HG03469 (cell line): ENCODE measurements at regions not wholly inside any gene's neighbourhood (a gene's known extent, or its start where the extent isn't known, plus 50 kb on each side); places are given as distances from the start of the nearest gene placed in this dataset.

Source experiments
- ATAC-seq: cut with Tn5 transposase; IDR thresholded peaks from one replicate; pipeline ENCODE4 v1.9.1; 2021; ENCODE audit warnings: mild to moderate bottlenecking, moderate library complexity, moderate number of reproducible peaks; ENCODE audit not compliant: unreplicated experiment

DNA sequence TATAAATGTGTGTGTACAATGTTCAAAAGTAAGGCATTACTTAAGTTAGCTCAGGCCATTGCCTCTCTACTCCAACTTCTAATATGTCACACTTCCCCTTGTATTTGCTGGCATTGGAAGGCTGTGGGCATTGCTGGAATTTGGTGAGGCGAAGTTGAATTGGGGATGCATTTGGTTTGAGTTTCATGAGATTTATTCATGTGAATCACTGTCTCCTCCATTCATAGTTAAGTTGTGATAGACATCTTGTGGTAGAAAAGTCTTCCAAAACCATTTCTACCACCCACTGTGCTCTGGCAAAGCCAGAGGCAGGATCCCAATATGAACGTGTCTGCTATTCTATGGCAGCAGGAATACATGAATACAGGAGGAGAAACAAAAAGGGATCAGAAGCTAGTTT is 397.8 kb upstream of the USP24 start:
- ATAC-seq, result no peak

DNA sequence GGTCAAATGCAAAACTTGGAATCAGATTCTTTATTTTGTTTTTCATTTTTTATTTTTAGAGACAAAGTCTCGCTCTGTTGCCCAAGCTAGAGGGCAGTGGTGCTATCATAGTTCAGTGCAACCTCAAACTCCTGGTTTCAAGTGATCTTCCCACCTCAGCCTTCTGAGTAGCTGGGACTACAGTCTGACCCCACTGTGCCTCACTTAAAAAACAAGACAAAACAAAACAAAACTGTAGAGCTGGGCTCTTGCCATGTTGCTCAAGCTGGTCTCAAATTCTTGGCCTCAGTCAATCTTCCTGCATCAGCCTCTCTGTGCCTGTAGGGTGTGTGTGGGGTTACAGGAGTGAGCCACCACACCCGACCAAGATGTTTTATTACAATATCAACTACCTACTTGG is 396.0 kb upstream of the USP24 start:
- ATAC-seq, result no peak

DNA sequence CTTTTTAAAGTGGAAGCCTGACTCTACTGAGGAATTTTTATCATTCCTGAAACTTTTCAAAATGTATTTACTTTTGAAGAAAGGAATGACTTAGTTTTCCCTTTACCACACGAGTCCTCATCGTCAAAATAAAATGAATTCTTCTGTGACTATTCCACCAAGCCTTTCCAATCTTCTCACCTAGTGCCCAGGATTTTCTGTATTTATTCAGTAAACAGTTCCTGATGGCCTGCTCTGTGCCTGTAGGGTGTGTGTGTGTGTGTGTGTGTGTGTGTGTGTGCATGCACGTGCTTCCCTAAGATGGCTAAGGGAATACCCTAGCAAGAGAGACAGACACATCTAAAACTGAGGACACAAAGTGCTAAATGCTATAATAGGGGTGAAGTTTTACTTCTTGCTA is 395.0 kb upstream of the USP24 start:
- no peak for ATAC-seq

DNA sequence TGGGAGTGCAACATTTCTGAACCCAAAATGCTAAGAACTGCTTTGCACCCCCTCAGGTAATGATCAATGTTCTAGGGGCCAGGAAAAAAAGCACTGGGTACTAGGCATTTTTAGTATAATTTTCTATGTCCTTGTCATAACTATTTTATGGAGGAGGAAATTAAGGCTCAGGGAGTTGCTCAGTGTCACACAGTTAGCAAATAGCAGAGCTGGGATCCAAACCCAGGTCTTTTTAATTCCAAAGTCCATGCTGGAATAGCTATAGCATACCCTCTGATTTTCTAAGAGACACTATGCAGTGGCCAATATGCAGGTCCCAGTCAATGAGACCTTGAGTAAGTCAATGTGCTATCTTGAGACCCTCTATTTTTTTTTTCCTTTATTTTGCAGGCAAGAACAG is 394.5 kb upstream of the USP24 start:
- ATAC-seq, result no peak

DNA sequence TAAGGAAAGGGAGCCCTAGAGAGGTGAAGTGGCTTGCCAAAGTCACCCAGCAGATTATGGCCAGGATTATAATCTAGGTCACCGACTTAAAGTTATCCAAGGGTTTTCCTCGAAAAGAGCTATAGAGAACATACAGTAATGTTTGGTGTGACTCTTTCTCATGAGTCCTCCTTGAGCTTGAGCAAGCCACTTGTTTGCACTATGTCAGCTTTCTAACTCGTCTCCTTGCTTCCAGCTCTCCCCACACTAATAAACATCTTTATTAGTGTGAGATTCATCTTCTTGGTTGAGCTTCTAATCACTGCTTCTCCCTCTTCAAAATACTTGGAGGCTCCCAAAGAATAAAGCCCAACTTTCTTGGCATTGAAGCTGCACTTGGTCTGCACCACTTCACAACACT is 390.0 kb upstream of the USP24 start:
- ATAC-seq, result no peak

DNA sequence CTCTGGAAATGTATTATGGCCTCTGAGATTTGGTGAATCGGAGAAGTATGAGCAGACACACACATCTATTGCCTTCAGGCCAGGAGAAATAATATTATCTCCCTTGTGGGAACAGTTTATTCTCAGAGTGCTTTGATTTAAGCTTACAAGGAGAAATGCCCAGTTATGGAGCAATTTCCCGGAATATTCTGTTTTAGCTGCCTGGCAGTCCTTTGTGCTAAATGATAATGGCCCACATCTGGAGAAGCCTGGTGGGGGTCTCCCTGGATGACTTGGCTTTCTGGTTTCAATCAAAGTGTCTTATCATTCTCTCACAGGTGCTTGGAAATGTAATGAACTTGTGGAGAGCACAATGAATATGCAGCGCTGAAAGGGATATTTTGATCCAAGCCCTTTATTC is 389.6 kb upstream of the USP24 start:
- no peak for ATAC-seq

DNA sequence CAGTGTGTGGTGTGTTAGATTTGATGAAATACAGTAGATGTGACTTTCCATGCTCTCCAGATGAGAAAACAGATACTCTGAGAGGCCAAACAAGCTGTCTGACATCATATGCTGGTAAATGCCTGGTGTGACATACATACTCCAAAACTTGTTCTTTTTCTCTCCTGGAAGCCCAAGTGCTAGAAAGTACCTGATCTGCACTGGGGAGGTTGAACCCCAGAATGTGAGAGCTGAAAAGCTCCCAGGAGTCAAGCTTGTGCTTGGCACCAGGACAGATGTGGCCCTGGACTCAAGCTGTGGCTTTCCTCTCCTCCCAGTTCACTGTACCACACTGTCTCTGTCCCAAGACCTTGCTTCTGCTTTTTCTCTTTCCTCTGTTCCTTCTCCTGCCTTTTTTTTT is 389.0 kb upstream of the USP24 start:
- no peak for ATAC-seq

DNA sequence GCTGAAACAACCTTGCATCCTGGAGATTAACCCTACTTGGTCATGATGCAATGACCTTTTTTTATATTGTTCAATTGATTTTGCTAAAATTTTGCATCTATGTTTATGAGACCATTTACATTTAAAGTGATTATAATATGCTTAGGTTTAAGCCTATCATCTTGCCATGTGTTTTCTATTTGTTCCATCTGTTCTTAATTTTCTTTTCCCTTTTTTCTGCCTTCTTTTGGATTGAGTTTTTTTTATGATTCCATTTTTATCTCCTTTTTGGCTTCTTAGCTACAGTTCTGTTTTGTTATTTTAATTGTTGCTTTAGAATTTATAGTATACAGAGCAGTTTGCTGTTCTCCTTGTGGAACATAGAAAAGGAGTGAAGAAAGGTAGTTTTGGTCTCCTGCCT is 385.1 kb upstream of the USP24 start:
- ATAC-seq, result no peak

DNA sequence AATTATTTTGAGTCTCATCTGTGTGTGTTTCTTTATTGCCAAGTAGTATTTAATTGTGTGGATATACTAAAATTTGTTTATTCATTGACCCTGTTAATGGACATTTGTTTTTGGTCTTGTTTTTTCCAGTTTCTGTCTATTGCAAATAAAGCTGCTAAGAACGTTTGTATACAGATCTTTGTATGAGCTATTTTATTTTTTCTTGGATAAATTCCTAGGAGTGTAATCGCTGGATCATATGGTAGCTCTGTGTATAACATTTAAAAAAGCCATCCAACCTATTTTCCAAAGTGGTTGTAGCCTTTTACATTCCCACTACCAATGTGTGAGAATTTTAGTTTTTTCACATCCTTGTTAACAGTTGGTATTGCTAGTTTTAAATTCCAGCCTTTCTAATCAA is 382.7 kb upstream of the USP24 start:
- no peak for ATAC-seq

DNA sequence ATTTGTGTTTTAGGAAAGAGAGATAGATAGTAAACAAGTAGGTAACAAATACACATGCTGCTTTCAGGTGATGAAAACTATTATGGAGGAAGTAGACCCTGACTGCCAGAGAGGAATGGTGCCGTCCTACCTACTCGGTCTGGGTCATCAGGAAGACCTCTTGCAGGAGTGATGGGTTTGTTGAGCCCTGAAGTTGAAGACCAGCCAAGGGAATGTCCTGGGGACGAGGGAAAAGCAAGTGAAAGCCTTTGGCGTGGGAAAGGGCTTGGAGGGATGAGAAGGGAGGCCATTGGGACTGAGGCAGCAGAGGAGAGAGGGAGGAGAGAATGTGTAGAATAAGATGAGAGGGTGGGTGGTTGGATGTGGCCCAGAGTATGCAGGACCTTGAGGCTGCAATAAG is 379.5 kb upstream of the USP24 start:
- ATAC-seq, result no peak

DNA sequence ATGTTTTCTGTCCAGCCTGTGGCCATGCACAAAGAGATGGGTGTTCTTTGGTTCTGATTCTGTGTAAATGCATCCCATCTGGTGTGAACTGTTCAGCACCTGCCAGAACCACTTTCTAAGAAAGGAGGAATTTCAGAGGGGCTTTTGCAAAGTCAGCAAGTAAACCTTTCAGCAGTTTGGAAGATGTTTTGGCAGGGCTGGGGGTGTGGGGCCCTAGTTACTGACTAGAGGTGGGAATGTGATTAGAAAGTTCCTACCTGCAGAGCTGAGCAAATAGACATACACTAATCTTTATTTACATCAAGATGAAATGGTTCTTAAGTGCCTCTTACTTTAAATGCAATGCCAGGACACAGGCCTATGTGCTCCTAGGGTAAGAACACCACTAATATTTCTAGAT is 378.1 kb upstream of the USP24 start:
- ATAC-seq, result no peak

DNA sequence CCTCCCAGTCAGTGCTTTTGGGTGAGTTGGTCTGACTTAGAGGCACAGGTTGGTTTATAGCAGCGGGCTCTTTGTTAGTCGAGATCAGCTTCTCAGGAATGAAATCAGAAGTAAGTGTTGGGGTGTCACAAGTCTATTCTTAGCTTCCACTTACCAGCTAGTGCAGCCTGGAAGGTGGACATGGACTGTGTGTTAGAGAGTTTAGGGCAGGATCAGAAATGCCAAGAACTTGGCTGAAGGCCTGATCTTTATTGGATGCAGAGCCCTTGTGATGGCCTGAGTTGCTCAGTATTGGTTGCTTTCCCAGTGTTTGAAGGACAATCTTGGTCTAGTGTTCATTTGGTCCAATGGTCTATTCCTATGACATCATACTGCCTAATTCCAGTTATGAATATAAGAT is 377.0 kb upstream of the USP24 start:
- ATAC-seq, result no peak

DNA sequence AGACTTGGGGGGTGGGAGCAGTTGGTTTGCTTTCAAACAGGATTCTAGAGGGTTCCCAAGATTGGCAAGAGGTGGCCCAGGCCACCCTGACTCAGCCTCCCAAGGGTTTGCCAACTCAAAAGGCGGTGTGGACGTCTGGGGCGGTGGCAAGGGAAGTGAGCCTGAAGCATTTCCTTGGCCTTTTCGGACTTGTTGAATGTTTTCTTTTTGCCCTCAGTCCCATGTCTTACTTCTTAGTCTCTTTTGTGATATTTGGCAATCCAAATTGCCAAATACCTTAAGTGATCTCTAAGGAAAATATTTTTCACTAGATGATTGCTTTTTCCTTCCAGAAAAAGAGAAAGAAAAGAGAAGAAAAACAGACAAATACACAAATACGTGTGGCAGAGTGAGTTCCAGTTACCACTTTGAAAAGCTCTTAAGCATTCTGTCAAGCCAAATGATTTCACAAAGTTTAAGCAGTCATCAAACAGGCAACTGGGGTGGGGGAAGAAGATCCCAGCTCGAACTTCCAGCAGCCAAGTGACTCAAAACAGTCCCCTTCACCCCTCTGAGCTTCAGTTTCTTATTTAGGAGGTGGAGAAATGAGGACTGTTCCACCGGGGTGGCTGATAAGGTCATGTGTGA is 374.6 kb upstream of the USP24 start:
- ATAC-seq, result no peak

DNA sequence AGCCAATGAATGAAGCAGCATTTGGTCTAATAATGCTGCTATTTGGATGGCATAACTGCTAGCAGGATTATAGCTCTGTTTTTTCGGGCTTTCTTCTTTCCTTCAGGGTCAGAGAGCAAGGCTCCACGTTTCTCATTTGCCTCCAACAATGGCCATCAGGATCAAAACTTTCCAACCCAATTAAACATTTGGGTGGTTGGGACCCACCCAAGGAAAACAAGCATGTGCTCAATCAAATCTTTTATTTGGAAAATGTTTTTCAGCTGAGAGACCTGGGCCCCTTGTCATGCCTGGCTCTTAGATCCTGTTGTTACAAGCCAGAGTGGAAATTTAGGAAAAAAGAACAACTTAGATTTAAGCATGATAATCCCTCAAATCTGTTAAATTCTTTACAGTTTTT is 373.1 kb upstream of the USP24 start:
- no peak for ATAC-seq

DNA sequence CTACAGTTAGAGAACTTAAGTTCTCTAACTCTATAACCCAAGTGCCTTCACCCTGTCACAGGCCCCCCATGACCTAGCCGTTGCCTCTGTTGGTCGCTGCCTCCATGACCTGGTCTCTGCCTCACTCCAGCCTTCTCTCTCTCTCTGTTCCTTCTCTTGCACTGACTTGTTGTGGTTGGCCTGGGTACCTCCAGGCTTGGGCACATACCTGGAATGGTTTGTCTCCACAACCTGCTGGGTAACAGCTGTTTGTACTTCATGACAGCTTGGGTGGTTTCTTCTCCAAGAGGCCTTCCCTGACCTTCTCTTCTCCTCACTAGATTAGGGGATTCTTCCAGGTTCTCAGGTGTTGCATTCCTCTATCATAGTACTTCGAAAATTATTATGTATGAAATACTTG is 371.6 kb upstream of the USP24 start:
- ATAC-seq, result no peak

DNA sequence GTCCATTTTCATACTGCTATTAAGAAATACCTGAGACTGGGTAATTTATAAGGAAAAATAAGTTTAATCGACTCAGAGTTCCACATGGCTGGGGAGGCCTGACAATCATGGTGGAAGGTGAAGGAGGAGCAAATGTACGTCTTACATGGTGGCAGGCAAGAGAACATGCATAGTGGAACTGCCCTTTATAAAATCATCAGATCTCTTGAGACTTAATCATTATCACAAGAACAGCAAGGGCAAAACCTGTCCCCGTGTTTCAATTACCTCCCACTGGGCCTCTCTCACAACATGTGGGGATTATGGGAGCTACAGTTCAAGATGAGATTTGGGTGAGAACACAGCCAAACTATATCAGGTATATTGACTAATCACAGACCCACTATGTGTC is 370.2 kb upstream of the USP24 start:
- ATAC-seq, result no peak

DNA sequence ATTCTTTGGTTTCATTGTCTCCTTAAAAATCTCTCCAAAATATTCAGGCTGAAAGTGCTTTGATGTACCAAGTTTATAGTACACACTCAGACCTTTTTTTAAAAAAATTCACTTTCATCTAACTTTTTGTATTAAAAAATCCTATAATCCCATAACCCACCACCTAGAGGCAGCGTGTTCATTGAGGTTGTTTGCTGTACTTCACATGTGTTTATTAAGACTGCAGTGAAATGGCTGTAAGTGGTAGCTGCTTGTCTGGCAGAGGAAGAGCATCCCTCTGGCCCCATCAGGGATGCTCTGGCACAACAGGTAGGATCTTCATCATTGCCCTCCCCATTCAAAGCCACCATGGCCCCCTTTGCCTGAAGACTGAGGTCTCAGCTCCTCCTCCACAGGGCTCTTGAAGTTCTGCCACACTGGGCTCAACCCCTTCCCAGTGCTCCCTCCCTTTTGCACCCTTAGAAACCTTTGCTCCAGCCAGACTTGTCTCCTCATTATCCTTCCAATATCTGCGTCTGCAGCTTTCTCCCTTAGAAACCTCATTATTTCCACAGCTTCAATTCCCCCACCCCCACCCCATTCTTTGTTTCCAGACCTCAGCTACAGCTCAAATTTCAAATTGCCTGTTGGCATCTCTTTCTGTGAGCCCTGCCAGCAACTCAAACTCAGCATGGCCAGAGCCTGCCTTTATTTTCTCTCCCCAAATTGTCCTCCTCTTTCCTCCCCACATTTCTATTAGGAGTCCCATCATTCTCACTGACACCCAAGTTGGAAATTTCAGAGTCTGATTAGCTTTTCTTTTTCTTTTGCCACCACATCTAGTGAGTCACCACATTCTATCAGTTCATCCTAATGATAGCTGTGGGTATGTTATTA is 369.6 kb upstream of the USP24 start:
- ATAC-seq, result no peak

DNA sequence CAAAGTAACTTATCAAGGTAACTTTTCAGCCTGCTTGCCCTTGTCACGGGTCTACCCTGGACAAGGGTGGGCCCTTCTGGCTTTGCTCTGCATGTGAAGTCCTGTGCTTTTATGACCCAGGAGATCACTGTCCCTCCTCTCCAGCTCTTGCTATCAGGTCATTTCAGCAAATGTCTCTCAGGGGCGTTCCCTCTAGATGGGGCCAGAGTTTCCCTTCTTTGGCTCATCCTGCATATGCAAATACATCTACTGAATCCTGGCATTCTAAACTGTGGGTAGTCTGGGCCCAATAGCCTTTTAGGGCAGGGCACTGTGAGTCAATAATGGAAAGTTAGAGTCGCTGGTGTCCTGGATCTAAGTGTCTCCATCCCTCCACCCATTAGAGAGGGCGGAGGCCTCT is 366.9 kb upstream of the USP24 start:
- ATAC-seq, result no peak

DNA sequence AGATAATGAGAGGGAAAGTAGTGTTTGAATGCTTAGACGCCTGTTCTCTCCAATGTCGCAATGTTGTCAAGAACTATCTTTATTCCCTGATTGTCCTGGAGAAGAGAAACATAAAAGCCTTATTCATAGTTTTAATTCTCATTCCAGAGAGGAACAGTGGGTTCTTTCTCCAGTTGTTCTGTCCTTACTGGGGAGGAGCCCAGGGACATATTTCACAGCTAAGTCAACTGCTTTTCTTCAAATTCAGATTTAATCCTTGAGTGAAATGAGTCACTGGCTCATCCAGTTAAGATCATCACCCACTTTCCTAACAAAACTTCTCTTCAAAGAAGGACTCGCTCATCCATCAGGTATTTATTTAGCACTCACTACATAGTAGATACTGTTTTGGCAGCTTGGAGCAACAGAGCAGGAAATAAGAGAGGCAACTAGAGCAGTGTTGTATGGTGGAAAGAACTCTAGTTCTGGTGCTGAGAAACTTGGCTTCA is 365.7 kb upstream of the USP24 start:
- ATAC-seq, result no peak

DNA sequence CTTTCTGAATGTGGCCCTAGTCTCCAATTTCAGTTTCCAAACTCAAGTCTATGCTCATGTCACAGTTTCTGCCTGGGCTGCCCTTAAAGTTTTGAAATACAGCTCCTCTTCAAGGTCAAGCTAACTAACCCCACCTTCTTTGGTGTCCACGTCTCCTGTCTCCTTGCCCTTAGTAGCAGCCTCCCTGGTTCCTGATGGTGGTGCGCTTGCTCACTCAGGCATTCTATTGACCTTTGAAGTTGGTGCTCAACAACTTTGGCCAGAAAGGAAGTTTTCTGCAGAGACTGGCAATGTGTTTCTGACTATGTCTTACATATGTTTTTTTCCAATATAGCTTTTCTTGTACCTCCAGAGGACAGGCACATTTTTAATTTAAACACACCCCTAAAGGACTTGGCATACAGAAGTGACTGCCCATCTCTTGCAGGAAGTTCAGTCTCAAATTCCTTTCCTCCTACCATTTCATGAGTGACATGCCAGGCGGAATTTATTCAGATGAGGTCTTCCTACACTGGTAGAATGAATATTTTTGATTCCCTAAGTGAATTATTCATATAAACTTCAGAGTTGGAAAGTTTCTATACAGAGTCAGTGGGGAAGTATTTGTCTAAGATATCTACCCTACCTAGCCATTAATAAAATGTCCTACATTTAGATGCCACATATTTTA is 364.3 kb upstream of the USP24 start:
- ATAC-seq, result no peak

DNA sequence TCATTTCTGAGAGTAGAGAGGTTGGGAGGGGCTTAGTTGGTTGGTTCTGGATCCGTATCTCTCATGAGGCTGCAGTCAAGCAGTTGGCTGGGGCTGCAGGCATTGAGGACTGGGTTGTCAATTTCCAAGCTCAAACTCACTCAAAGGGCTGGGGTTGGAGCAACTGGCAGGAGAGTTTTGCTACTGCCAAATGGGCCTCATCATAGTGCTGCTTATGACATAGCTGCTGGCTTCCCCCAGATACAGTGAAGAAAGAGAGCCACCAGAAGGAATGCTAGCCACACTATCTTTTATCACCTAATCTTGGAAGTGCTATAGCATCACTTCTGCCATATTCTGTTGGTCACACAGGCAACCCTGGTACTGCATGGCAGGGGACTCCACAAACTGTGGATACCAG is 363.5 kb upstream of the USP24 start:
- ATAC-seq, result no peak
